ENCODE measurements at regions not wholly inside any gene's neighbourhood (a gene's known extent, or its start where the extent isn't known, plus 50 kb on each side); places are given as distances from the start of the nearest gene placed in this dataset.

GRCh38 chr16:47939680-47940079 is 216.1 kb downstream of the ABCC12 start:
- TF ChIP-seq CTCF (IDR thresholded peaks at IDR 0.05) (no peak), POLR2A (IDR thresholded peaks at IDR 0.05) (no peak)
